ENCODE measurements at regions not wholly inside any gene's neighbourhood (a gene's known extent, or its start where the extent isn't known, plus 50 kb on each side); places are given as distances from the start of the nearest gene placed in this dataset.

GRCh38 chr12:124466216-124467128, 100.9 kb downstream of the NCOR2 start:
- Histone ChIP-seq H3K27ac (peak overlapping the region in 1 of 2 donors; percentile 16), H3K36me3 (peaks cover 56% of the 10 kb centered on the region), H3K4me1 (peaks cover 0 to 20% of the 10 kb centered on the region in 2 donors), H3K27me3 (no peaks in the 10 kb centered on the region), H3K9me3 (peaks cover 5% of the 10 kb centered on the region in 2 donors), H3K4me3 (no peak overlapping the region)
- no peak for DNase-seq (ENCODE audit: low spot score)
- TF ChIP-seq, protein P1, sequence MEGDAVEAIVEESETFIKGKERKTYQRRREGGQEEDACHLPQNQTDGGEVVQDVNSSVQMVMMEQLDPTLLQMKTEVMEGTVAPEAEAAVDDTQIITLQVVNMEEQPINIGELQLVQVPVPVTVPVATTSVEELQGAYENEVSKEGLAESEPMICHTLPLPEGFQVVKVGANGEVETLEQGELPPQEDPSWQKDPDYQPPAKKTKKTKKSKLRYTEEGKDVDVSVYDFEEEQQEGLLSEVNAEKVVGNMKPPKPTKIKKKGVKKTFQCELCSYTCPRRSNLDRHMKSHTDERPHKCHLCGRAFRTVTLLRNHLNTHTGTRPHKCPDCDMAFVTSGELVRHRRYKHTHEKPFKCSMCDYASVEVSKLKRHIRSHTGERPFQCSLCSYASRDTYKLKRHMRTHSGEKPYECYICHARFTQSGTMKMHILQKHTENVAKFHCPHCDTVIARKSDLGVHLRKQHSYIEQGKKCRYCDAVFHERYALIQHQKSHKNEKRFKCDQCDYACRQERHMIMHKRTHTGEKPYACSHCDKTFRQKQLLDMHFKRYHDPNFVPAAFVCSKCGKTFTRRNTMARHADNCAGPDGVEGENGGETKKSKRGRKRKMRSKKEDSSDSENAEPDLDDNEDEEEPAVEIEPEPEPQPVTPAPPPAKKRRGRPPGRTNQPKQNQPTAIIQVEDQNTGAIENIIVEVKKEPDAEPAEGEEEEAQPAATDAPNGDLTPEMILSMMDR (IDR thresholded peaks at IDR 0.05): no peak

DNA sequence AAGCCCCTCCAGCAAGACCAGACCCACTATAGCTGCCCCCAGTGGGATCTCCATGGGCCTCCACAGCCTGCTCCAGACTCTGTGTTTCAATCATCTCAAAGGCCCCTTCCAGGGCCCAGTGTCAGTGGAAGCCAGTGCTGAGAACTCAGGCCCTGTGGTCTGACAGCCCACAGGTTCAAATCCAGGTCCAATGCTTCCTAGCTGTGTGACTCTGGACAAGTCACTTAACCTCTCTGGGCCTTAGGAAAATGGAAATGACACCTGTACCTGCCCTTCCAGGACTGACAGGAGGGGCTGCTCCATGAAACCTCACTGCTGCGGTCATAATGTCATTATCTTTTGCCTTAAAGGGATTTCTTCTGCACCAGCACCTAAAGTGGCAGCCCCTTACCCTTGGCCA, 101.9 kb downstream of the NCOR2 start:
- H3K9me3 ChIP-seq: peaks cover 5% of the 10 kb centered on the region in 2 donors
- peak overlapping the region in 1 of 2 donors; percentile 16 for H3K27ac ChIP-seq
- no peak overlapping the region for H3K4me3 ChIP-seq
- peaks cover 55% of the 10 kb centered on the region for H3K36me3 ChIP-seq
- TF ChIP-seq, protein P1 (IDR thresholded peaks at IDR 0.05): no peak
- no peaks in the 10 kb centered on the region for H3K27me3 ChIP-seq
- H3K4me1 ChIP-seq: peaks cover 0 to 20% of the 10 kb centered on the region in 2 donors
- no peak for DNase-seq (ENCODE audit: low spot score)

- H3K4me3 ChIP-seq: no peak overlapping the region
- TF ChIP-seq, protein P1 (IDR thresholded peaks at IDR 0.05): no peak
- peaks cover 0 to 20% of the 10 kb centered on the region in 2 donors for H3K4me1 ChIP-seq
- no peak overlapping the region for H3K27ac ChIP-seq
- DNase-seq (ENCODE audit: low spot score): no peak
- peaks cover 53% of the 10 kb centered on the region for H3K36me3 ChIP-seq
- no peaks in the 10 kb centered on the region for H3K27me3 ChIP-seq
- H3K9me3 ChIP-seq: peaks cover 5% of the 10 kb centered on the region in 2 donors
Measured at GRCh38 chr12:124464830-124465229, 102.6 kb downstream of the NCOR2 start.

DNA sequence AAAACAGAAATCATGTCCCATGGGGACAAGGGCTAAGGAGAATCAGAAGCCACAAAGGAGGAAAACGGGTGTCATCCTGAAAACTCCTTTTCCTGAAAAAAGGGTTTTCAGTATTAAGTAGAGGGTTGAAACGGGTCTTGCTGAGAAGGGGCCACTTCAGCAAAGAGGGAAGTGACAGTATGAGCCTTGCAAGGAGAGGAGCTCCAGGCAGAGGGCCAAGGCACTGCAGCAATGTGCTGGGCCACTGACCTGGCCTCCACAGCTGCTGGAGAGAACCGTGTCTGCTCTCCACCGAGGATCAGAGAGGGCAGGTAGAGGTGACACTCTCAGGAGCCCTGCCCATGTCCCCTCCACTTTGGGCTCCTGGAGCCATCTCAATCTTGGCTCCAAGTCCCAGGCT, 103.3 kb downstream of the NCOR2 start:
- H3K27ac ChIP-seq: no peak overlapping the region
- TF ChIP-seq, protein P1 (IDR thresholded peaks at IDR 0.05): no peak
- DNase-seq (ENCODE audit: low spot score): no peak
- H3K27me3 ChIP-seq: no peaks in the 10 kb centered on the region
- peaks cover under 1 to 1% of the 10 kb centered on the region in 2 donors for H3K9me3 ChIP-seq
- peaks cover 0 to 20% of the 10 kb centered on the region in 2 donors for H3K4me1 ChIP-seq
- peaks cover 53% of the 10 kb centered on the region for H3K36me3 ChIP-seq
- H3K4me3 ChIP-seq: no peak overlapping the region

DNA sequence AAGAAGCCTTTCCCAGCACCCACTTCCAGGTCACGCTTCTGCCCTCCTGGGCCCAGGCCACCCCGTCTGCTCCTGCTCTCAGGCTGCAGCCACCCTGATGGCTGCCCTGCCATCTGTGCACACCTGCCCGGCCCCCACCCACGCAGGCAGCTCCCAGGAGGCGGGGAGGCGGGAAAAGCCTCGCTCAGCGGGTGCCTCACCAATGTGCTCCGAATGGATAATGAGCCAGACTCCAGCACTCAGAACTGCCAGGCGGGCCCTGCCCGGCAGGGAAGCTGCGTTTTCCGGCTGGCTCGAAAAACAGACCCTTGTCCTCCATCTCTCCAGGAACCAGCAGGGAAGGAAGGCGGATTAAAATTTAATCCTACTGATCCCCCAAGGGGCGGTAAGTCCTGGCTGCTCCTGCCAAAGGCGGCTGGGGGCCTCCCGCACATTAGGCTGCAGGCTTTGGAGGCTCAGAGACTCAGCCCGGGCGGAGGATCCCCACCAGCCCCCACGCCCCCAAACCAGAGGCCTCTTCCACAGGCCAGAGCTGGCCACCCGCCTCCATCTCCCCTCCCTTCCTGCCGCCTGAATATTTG, 104.0 kb downstream of the NCOR2 start:
- no peak for DNase-seq (ENCODE audit: low spot score)
- Histone ChIP-seq H3K27me3 (no peaks in the 10 kb centered on the region), H3K4me1 (peaks cover 0 to 23% of the 10 kb centered on the region in 2 donors), H3K9me3 (no peaks in the 10 kb centered on the region), H3K4me3 (no peak overlapping the region), H3K36me3 (peaks cover 56% of the 10 kb centered on the region), H3K27ac (no peak overlapping the region)
- TF ChIP-seq, protein P1 (IDR thresholded peaks at IDR 0.05): no peak

Measured in right atrium auricular region (tissue), 2 donors.